Vagina (tissue), 2 donors: ENCODE measurements at regions not wholly inside any gene's neighbourhood (a gene's known extent, or its start where the extent isn't known, plus 50 kb on each side); places are given as distances from the start of the nearest gene placed in this dataset.

Source experiments
- POLR2A ChIP-seq, 2 donors: fragments of 450-650 bp; IDR thresholded peaks; one replicate each; pipeline ENCODE4 v1.6.1; 2017; ENCODE audit warnings: antibody characterized with exemption in 2 of 2, mild to moderate bottlenecking in 2 of 2, moderate library complexity in 2 of 2
- POLR2AphosphoS5 ChIP-seq, 2 donors: sonication (generic); formaldehyde crosslinking; IDR thresholded peaks; one replicate each; pipeline ENCODE4 v1.9.0; 2017; ENCODE audit warnings: antibody characterized with exemption in 2 of 2, mild to moderate bottlenecking in 2 of 2, low read depth in 1 of 2; ENCODE audit not compliant: insufficient read depth in 1 of 2
- TF ChIP-seq, protein P1 (sequence below), 3 experiments: fragments of 450-650 bp in 2 of 3; fragments of 200-600 bp in 1 of 3; sonication (generic) in 1 of 3; IDR thresholded peaks; one replicate each; pipeline ENCODE4 v1.5.1; 2017 to 2019; ENCODE audit warnings: antibody characterized with exemption in 3 of 3, mild to moderate bottlenecking in 2 of 3, moderate library complexity in 2 of 3

DNA sequence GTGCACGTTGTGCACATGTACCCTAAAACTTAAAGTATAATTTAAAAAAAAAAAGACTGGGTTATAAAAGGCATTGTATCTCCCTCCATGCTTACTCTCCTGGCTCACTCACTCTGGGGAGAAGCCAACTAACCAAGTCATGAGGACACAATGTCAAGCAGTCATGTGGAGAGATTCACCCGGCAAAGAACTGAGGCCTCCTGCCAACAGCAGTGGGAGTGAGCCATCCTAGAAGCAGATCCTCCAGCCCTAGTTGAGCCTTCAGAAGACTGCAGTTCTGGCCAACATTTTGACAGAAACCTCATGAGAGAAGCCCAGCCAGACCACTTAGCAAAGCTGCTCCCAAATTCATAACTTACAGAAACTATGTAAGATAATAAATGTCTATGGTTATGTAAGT lies 521.7 kb upstream of the FZD8 start:
- TF ChIP-seq, protein P1, sequence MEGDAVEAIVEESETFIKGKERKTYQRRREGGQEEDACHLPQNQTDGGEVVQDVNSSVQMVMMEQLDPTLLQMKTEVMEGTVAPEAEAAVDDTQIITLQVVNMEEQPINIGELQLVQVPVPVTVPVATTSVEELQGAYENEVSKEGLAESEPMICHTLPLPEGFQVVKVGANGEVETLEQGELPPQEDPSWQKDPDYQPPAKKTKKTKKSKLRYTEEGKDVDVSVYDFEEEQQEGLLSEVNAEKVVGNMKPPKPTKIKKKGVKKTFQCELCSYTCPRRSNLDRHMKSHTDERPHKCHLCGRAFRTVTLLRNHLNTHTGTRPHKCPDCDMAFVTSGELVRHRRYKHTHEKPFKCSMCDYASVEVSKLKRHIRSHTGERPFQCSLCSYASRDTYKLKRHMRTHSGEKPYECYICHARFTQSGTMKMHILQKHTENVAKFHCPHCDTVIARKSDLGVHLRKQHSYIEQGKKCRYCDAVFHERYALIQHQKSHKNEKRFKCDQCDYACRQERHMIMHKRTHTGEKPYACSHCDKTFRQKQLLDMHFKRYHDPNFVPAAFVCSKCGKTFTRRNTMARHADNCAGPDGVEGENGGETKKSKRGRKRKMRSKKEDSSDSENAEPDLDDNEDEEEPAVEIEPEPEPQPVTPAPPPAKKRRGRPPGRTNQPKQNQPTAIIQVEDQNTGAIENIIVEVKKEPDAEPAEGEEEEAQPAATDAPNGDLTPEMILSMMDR (IDR thresholded peaks at IDR 0.05), result no peak
- TF ChIP-seq POLR2A (IDR thresholded peaks at IDR 0.05) (no peak), POLR2AphosphoS5 (IDR thresholded peaks at IDR 0.05; ENCODE audit: insufficient read depth in 1 of 2, low read depth in 1 of 2) (no peak)
